ENCODE measurements at regions not wholly inside any gene's neighbourhood (a gene's known extent, or its start where the extent isn't known, plus 50 kb on each side); places are given as distances from the start of the nearest gene placed in this dataset.

GRCh38 chrX:144648788-144649187 is 598.5 kb upstream of the SPANXN1 start:
- no peaks in the 10 kb centered on the region for H3K27me3 ChIP-seq (ENCODE audit: control insufficient read depth, insufficient read depth, low read length)
- H3K36me3 ChIP-seq (ENCODE audit: control insufficient read depth in 2 of 3, insufficient read depth in 3 of 3, low read length in 3 of 3) = no peaks in the 10 kb centered on the region
- no peak for DNase-seq
- no peaks in the 10 kb centered on the region for H3K9me3 ChIP-seq (ENCODE audit: control insufficient read depth in 2 of 3, insufficient read depth in 1 of 3, low read length in 3 of 3)
- no peak overlapping the region for H3K9ac ChIP-seq (ENCODE audit: low read length in 3 of 3)
- no peak for FAIRE-seq
- no peak overlapping the region for H3K27ac ChIP-seq (ENCODE audit: low read depth in 2 of 2, low read length in 2 of 2)
- no peak overlapping the region for H3K4me3 ChIP-seq (ENCODE audit: low read length in 3 of 3)
- intact Hi-C loops (cut with DNase I) = no loop called here
- no peaks in the 10 kb centered on the region for H3K4me1 ChIP-seq (ENCODE audit: control insufficient read depth in 2 of 3, insufficient read depth in 2 of 3, low read depth in 1 of 3, low read length in 3 of 3)
- no peak for TF ChIP-seq CTCF (IDR thresholded peaks at IDR 0.05; ENCODE audit: borderline replicate concordance, extremely low read depth, insufficient read depth)

GRCh38 chrX:144681501-144681900 is 565.8 kb upstream of the SPANXN1 start:
- no peak for DNase-seq
- Histone ChIP-seq H3K9me3 (ENCODE audit: control insufficient read depth in 2 of 3, insufficient read depth in 1 of 3, low read length in 3 of 3) (no peaks in the 10 kb centered on the region), H3K9ac (ENCODE audit: low read length in 3 of 3) (no peak overlapping the region), H3K27me3 (ENCODE audit: control insufficient read depth, insufficient read depth, low read length) (no peaks in the 10 kb centered on the region), H3K36me3 (ENCODE audit: control insufficient read depth in 2 of 3, insufficient read depth in 3 of 3, low read length in 3 of 3) (no peaks in the 10 kb centered on the region), H3K27ac (ENCODE audit: low read depth in 2 of 2, low read length in 2 of 2) (no peak overlapping the region), H3K4me1 (ENCODE audit: control insufficient read depth in 2 of 3, insufficient read depth in 2 of 3, low read depth in 1 of 3, low read length in 3 of 3) (no peaks in the 10 kb centered on the region), H3K4me3 (ENCODE audit: low read length in 3 of 3) (no peak overlapping the region)
- intact Hi-C loops (cut with DNase I) = no loop called here
- TF ChIP-seq CTCF (IDR thresholded peaks at IDR 0.05; ENCODE audit: borderline replicate concordance, extremely low read depth, insufficient read depth) = no peak
- no peak for FAIRE-seq

GRCh38 chrX:144683247-144683646 is 564.1 kb upstream of the SPANXN1 start:
- H3K4me3 ChIP-seq (ENCODE audit: low read length in 3 of 3) = no peak overlapping the region
- DNase-seq (no peak), FAIRE-seq (no peak)
- H3K27ac ChIP-seq (ENCODE audit: low read depth in 2 of 2, low read length in 2 of 2) = no peak overlapping the region
- H3K9ac ChIP-seq (ENCODE audit: low read length in 3 of 3) = no peak overlapping the region
- no peaks in the 10 kb centered on the region for H3K9me3 ChIP-seq (ENCODE audit: control insufficient read depth in 2 of 3, insufficient read depth in 1 of 3, low read length in 3 of 3)
- intact Hi-C loops (cut with DNase I) = no loop called here
- no peaks in the 10 kb centered on the region for H3K4me1 ChIP-seq (ENCODE audit: control insufficient read depth in 2 of 3, insufficient read depth in 2 of 3, low read depth in 1 of 3, low read length in 3 of 3)
- no peaks in the 10 kb centered on the region for H3K27me3 ChIP-seq (ENCODE audit: control insufficient read depth, insufficient read depth, low read length)
- no peaks in the 10 kb centered on the region for H3K36me3 ChIP-seq (ENCODE audit: control insufficient read depth in 2 of 3, insufficient read depth in 3 of 3, low read length in 3 of 3)
- TF ChIP-seq CTCF (IDR thresholded peaks at IDR 0.05; ENCODE audit: borderline replicate concordance, extremely low read depth, insufficient read depth) = no peak

GRCh38 chrX:144709841-144710240 is 537.5 kb upstream of the SPANXN1 start:
- H3K36me3 ChIP-seq (ENCODE audit: control insufficient read depth in 2 of 3, insufficient read depth in 3 of 3, low read length in 3 of 3) = no peaks in the 10 kb centered on the region
- DNase-seq = no peak
- FAIRE-seq = no peak
- no peaks in the 10 kb centered on the region for H3K27me3 ChIP-seq (ENCODE audit: control insufficient read depth, insufficient read depth, low read length)
- H3K27ac ChIP-seq (ENCODE audit: low read depth in 2 of 2, low read length in 2 of 2) = no peak overlapping the region
- no peak overlapping the region for H3K9ac ChIP-seq (ENCODE audit: low read length in 3 of 3)
- intact Hi-C loops (cut with DNase I) = no loop called here
- no peaks in the 10 kb centered on the region for H3K9me3 ChIP-seq (ENCODE audit: control insufficient read depth in 2 of 3, insufficient read depth in 1 of 3, low read length in 3 of 3)
- H3K4me1 ChIP-seq (ENCODE audit: control insufficient read depth in 2 of 3, insufficient read depth in 2 of 3, low read depth in 1 of 3, low read length in 3 of 3) = no peaks in the 10 kb centered on the region
- no peak overlapping the region for H3K4me3 ChIP-seq (ENCODE audit: low read length in 3 of 3)
- no peak for TF ChIP-seq CTCF (IDR thresholded peaks at IDR 0.05; ENCODE audit: borderline replicate concordance, extremely low read depth, insufficient read depth)
